NAMALWA (cell line): ENCODE measurements at regions not wholly inside any gene's neighbourhood (a gene's known extent, or its start where the extent isn't known, plus 50 kb on each side); places are given as distances from the start of the nearest gene placed in this dataset.

Experiments
- DNase-seq: peaks from one replicate; pipeline ENCODE4 v3.0.0-alpha.2; 2015; ENCODE audit warnings: low spot score

- DNase-seq, result no peak
Observed at GRCh38 chr20:19807946-19808330, 49.9 kb downstream of the RIN2 start.

GRCh38 chr20:19808498-19808897, 50.4 kb downstream of the RIN2 start:
- no peak for DNase-seq

GRCh38 chr20:19809505-19809904, 51.4 kb downstream of the RIN2 start:
- DNase-seq, result no peak

- no peak for DNase-seq
Observed at GRCh38 chr20:19811231-19811630, 53.2 kb downstream of the RIN2 start.

- no peak for DNase-seq
Observed at GRCh38 chr20:19812056-19812455, 54.0 kb downstream of the RIN2 start.

GRCh38 chr20:19812696-19813095, 54.6 kb downstream of the RIN2 start:
- DNase-seq, result no peak

GRCh38 chr20:19813846-19814640, 56.0 kb downstream of the RIN2 start:
- no peak for DNase-seq

- DNase-seq, result peak; percentile 50
Observed at GRCh38 chr20:19815553-19815991, 57.5 kb downstream of the RIN2 start.

- DNase-seq, result no peak
Observed at GRCh38 chr20:19816386-19816785, 58.3 kb downstream of the RIN2 start.

GRCh38 chr20:19817017-19817416, 59.0 kb downstream of the RIN2 start:
- DNase-seq, result no peak

GRCh38 chr20:19819149-19819548, 61.1 kb downstream of the RIN2 start:
- no peak for DNase-seq

- DNase-seq, result peak; percentile 6
Observed at GRCh38 chr20:19820555-19821211, 62.6 kb downstream of the RIN2 start.

- no peak for DNase-seq
Observed at GRCh38 chr20:19821606-19822005, 63.5 kb downstream of the RIN2 start.

GRCh38 chr20:19823216-19823615, 65.2 kb downstream of the RIN2 start:
- DNase-seq, result no peak

GRCh38 chr20:19823971-19824370, 65.9 kb downstream of the RIN2 start:
- no peak for DNase-seq

GRCh38 chr20:19824861-19825260, 66.8 kb downstream of the RIN2 start:
- no peak for DNase-seq

GRCh38 chr20:19826179-19826914, 68.3 kb downstream of the RIN2 start:
- DNase-seq, result no peak

GRCh38 chr20:19827818-19828217, 69.8 kb downstream of the RIN2 start:
- no peak for DNase-seq

- DNase-seq, result peak; percentile 39
Observed at GRCh38 chr20:19828232-19828631, 70.2 kb downstream of the RIN2 start.

- no peak for DNase-seq
Observed at GRCh38 chr20:19830211-19830785, 72.2 kb downstream of the RIN2 start.

- DNase-seq, result no peak
Observed at GRCh38 chr20:19832875-19833274, 74.8 kb downstream of the RIN2 start.

- no peak for DNase-seq
Observed at GRCh38 chr20:19833395-19833794, 75.3 kb downstream of the RIN2 start.

- no peak for DNase-seq
Observed at GRCh38 chr20:19834287-19834686, 76.2 kb downstream of the RIN2 start.
